Esophagus squamous epithelium (tissue), 4 donors: ENCODE measurements at regions not wholly inside any gene's neighbourhood (a gene's known extent, or its start where the extent isn't known, plus 50 kb on each side); places are given as distances from the start of the nearest gene placed in this dataset.

Experiments
- CTCF ChIP-seq, 6 experiments: fragments of 450-650 bp in 4 of 6; fragments of 200-600 bp in 2 of 6; sonication (generic) in 2 of 6; IDR thresholded peaks; one replicate each; pipeline ENCODE4 v1.5.1; 2016 to 2019; ENCODE audit warnings: antibody characterized with exemption in 6 of 6, mild to moderate bottlenecking in 4 of 6, moderate library complexity in 4 of 6
- POLR2A ChIP-seq, 4 donors: fragments of 450-650 bp; IDR thresholded peaks; one replicate each; pipeline ENCODE4 v1.6.1; 2017; ENCODE audit warnings: antibody characterized with exemption in 4 of 4, mild to moderate bottlenecking in 4 of 4, moderate library complexity in 3 of 4

- TF ChIP-seq CTCF (IDR thresholded peaks at IDR 0.05) (no peak), POLR2A (IDR thresholded peaks at IDR 0.05) (no peak)
Measured at GRCh38 chr5:82991678-82992323, 85.4 kb downstream of the TMEM167A start.
